ENCODE measurements at regions not wholly inside any gene's neighbourhood (a gene's known extent, or its start where the extent isn't known, plus 50 kb on each side); places are given as distances from the start of the nearest gene placed in this dataset.

DNA sequence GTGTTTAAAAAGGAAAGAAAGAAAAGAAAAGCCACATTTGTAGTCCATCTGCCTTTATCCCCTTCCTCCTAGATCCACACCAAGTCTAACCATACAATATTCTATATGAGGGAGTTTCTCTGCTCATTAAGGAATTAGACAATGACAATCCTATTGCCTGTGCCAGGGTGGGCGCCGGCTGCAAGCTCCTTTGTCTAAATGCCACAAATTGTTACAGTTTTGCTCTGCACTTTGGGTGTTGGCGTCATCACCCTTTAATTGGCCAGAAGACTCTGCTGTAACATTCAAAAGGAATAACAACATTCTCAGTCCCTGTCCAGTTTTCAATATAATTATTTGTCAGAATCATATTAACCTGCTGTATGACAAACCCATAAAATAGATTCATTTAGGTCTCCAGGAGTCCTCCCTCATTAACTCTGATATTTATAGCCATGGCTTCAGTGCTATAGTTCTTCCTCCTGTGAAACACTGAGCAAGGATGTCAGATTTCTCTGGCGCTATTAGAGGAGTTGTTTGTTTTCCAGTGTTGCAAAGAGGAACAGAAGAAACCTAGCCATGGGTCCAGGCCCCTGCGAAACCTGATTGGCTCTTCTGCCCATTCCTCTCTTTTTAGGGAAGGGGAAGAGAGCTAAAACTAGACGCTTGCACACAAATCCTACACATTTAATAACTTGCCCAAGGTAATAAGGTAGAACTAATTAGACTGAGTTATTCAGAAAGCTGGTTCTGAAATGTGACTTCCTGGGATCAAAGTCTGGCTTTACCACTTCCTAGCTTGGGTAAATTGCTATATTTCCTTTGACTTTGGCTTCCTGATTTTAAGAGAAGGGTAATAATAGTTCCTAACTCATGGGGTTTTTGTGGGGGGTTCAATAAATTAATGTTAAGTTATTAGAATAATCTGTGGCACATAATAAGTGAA lies 112.4 kb downstream of the CD47 start:
- TF ChIP-seq JUND (IDR thresholded peaks at IDR 0.05) (no peak), MXI1 (IDR thresholded peaks at IDR 0.05; ENCODE audit: low read depth, low read length) (no peak), CTCF (IDR thresholded peaks at IDR 0.05) (no peak), POLR2AphosphoS5 (IDR thresholded peaks at IDR 0.05; ENCODE audit: low read depth, low read length) (no peak), SMC3 (IDR thresholded peaks at IDR 0.05; ENCODE audit: low read depth, low read length) (no peak), RFX5 (IDR thresholded peaks at IDR 0.05; ENCODE audit: low read length) (no peak), EP300 (IDR thresholded peaks at IDR 0.05; ENCODE audit: borderline replicate concordance in 1 of 2, low read depth in 1 of 2, low read length in 1 of 2) (no peak), RAD21 (IDR thresholded peaks at IDR 0.05; ENCODE audit: low read length) (no peak), NFIC (IDR thresholded peaks at IDR 0.05; ENCODE audit: borderline replicate concordance) (no peak), TEAD4 (IDR thresholded peaks at IDR 0.05; ENCODE audit: borderline replicate concordance, insufficient read depth) (no peak), YY1 (IDR thresholded peaks at IDR 0.05; ENCODE audit: low read depth) (no peak), RCOR1 (IDR thresholded peaks at IDR 0.05; ENCODE audit: low read length) (no peak), TAF1 (IDR thresholded peaks at IDR 0.05; ENCODE audit: borderline replicate concordance, low read depth, low read length) (no peak)
- TF ChIP-seq, protein P1, sequence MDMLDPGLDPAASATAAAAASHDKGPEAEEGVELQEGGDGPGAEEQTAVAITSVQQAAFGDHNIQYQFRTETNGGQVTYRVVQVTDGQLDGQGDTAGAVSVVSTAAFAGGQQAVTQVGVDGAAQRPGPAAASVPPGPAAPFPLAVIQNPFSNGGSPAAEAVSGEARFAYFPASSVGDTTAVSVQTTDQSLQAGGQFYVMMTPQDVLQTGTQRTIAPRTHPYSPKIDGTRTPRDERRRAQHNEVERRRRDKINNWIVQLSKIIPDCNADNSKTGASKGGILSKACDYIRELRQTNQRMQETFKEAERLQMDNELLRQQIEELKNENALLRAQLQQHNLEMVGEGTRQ (IDR thresholded peaks at IDR 0.05; ENCODE audit: borderline replicate concordance, low read depth, low read length): no peak

Measured in SK-N-SH (cell line).